ENCODE measurements at regions not wholly inside any gene's neighbourhood (a gene's known extent, or its start where the extent isn't known, plus 50 kb on each side); places are given as distances from the start of the nearest gene placed in this dataset.

GRCh38 chr10:44009891-44010632 is 361.4 kb upstream of the ZNF32 start:
- Histone ChIP-seq H3K27ac (ENCODE audit: low read depth, low read length) (no peak overlapping the region), H3K9ac (replicated peaks in 1 of 4; ENCODE audit: extremely low read depth in 1 of 4, low read depth in 3 of 4, low read length in 3 of 4) (no peak overlapping the region), H2BK120ac (replicated peaks; ENCODE audit: low read depth, low read length) (no peak overlapping the region), H3K23ac (ENCODE audit: insufficient read length) (no peak overlapping the region), H2BK5ac (ENCODE audit: low read depth, low read length) (no peak overlapping the region), H2BK20ac (ENCODE audit: low read length) (no peak overlapping the region), H2AFZ (ENCODE audit: low read length) (no peak overlapping the region), H3K4me3 (ENCODE audit: extremely low read depth in 1 of 4, insufficient read depth in 2 of 4, low read depth in 3 of 4, low read length in 4 of 4) (no peak overlapping the region), H4K91ac (replicated peaks; ENCODE audit: insufficient read length, low read length) (no peak overlapping the region), H2BK12ac (ENCODE audit: low read depth, low read length) (no peak overlapping the region), H3K79me1 (ENCODE audit: low read depth, low read length) (no peaks in the 10 kb centered on the region), H3K9me3 (ENCODE audit: insufficient read depth in 2 of 2, low read depth in 1 of 2, low read length in 1 of 2) (no peaks in the 10 kb centered on the region), H3K18ac (ENCODE audit: extremely low read depth, low read length) (no peak overlapping the region), H2BK15ac (ENCODE audit: low read length) (no peak overlapping the region), H3K79me2 (ENCODE audit: control insufficient read depth in 1 of 2, insufficient read depth in 2 of 2, low read length in 2 of 2) (no peaks in the 10 kb centered on the region), H3K4me2 (ENCODE audit: insufficient read depth in 1 of 2, low read depth in 2 of 2, low read length in 2 of 2) (no peak overlapping the region), H4K20me1 (replicated peaks in 1 of 2; ENCODE audit: control insufficient read depth in 1 of 2, insufficient read depth in 2 of 2, low read length in 2 of 2) (no peaks in the 10 kb centered on the region), H3K36me3 (ENCODE audit: control insufficient read depth in 2 of 4, insufficient read depth in 4 of 4, low read length in 3 of 4) (no peaks in the 10 kb centered on the region), H3K23me2 (ENCODE audit: low read depth, low read length) (no peaks in the 10 kb centered on the region), H3K56ac (replicated peaks; ENCODE audit: insufficient read length, low read depth, low read length) (no peak overlapping the region), H4K5ac (ENCODE audit: insufficient read length, low read depth, low read length) (no peak overlapping the region), H3K4me1 (replicated peaks in 1 of 4; ENCODE audit: control insufficient read depth in 3 of 4, insufficient read depth in 4 of 4, low read length in 3 of 4) (no peaks in the 10 kb centered on the region), H3K14ac (ENCODE audit: insufficient read length) (no peak overlapping the region), H4K8ac (ENCODE audit: extremely low read depth, insufficient read depth, low read length) (no peak overlapping the region), H3K4ac (replicated peaks; ENCODE audit: insufficient read length, low read depth, low read length) (no peak overlapping the region), H2AK5ac (ENCODE audit: low read depth, low read length) (no peak overlapping the region), H3K27me3 (replicated peaks in 1 of 4; ENCODE audit: control insufficient read depth in 3 of 4, extremely low read depth in 1 of 4, insufficient read depth in 3 of 4, low read length in 3 of 4) (no peaks in the 10 kb centered on the region; a peak in 1 of 7 replicates)
- no peak for FAIRE-seq
- 92% methylated on average over 8 of the region's 8 CpGs; no CpG with 5 or more reads in 1 of the 2 experiments for WGBS, 2 experiments (ENCODE audit: extremely low coverage in 1 of 2, insufficient coverage in 1 of 2, insufficient read length in 1 of 2, insufficient replicate concordance in 2 of 2, low coverage in 1 of 2, low lambda C conversion rate in 2 of 2, missing lambda C conversion rate in 1 of 2)
- ChIA-PET POLR2A (ENCODE audit: partially characterized antibody) (no interaction called here), CTCF (ENCODE audit: partially characterized antibody) (interaction anchor here (0.9 kb wide), 1 partner anchor 59 kb away, joined by 3 read pairs; no protein-coding TSS in a partner anchor)
- DNase-seq (ENCODE audit: low read depth in 1 of 2, low spot score in 2 of 2), result no peak
- TF ChIP-seq RAD21 (IDR thresholded peaks at IDR 0.05 in 1 of 2, conservative IDR thresholded peaks at IDR 0.05 in 1 of 2; ENCODE audit: low read depth in 2 of 2, low read length in 2 of 2) (no peak), BRCA1 (IDR thresholded peaks at IDR 0.05; ENCODE audit: low read depth, low read length) (no peak), SUZ12 (IDR thresholded peaks at IDR 0.05; ENCODE audit: low read length) (no peak), SIRT6 (IDR thresholded peaks at IDR 0.05; ENCODE audit: low read length) (no peak), TAF7 (optimal IDR thresholded peaks at IDR 0.05; ENCODE audit: borderline replicate concordance, low read depth, low read length) (no peak), RBBP5 (IDR thresholded peaks at IDR 0.05; ENCODE audit: borderline replicate concordance, low read depth, low read length) (no peak), NRF1 (IDR thresholded peaks at IDR 0.05; ENCODE audit: low read depth, low read length) (no peak), HDAC6 (IDR thresholded peaks at IDR 0.05; ENCODE audit: low read depth, low read length) (no peak), GABPA (IDR thresholded peaks at IDR 0.05; ENCODE audit: borderline replicate concordance, insufficient read depth, low read length) (no peak), PHF8 (conservative IDR thresholded peaks at IDR 0.05; ENCODE audit: low read depth, low read length) (no peak), JUND (IDR thresholded peaks at IDR 0.05; ENCODE audit: low read length) (no peak), YY1 (IDR thresholded peaks at IDR 0.05; ENCODE audit: low read depth, low read length) (no peak), TEAD4 (IDR thresholded peaks at IDR 0.05; ENCODE audit: low read depth, low read length) (no peak), SIX5 (IDR thresholded peaks at IDR 0.05; ENCODE audit: low read depth, low read length) (no peak)

Data from H1 (cell line).